ENCODE measurements at regions not wholly inside any gene's neighbourhood (a gene's known extent, or its start where the extent isn't known, plus 50 kb on each side); places are given as distances from the start of the nearest gene placed in this dataset.

- TF ChIP-seq POLR2AphosphoS5 (IDR thresholded peaks at IDR 0.05; ENCODE audit: low read depth, low read length): no peak
- no peak for TF ChIP-seq CTCF (IDR thresholded peaks at IDR 0.05; ENCODE audit: control extremely low read depth in 1 of 3, insufficient read depth in 1 of 3, low read depth in 1 of 3, low read length in 3 of 3)
- no peak for TF ChIP-seq EP300 (IDR thresholded peaks at IDR 0.05; ENCODE audit: borderline replicate concordance in 1 of 2, low read depth in 2 of 2, low read length in 2 of 2)
These were observed 149.4 kb upstream of the TUSC1 start for GRCh38 chr9:25827626-25828025.
